ENCODE measurements at regions not wholly inside any gene's neighbourhood (a gene's known extent, or its start where the extent isn't known, plus 50 kb on each side); places are given as distances from the start of the nearest gene placed in this dataset.

GRCh38 chr22:34150023-34150422 lies 229.7 kb upstream of the LARGE1 start:
- H3K9ac ChIP-seq (replicated peaks; ENCODE audit: extremely low read depth, insufficient read depth, low read length), result no peak overlapping the region
- H3K27ac ChIP-seq (ENCODE audit: insufficient read depth, low read depth, low read length), result no peak overlapping the region
- BruUV-seq (replicated peaks), result no TSS peak
- ChIA-PET POLR2A (no interaction called here), CTCF (no interaction called here)
- TF ChIP-seq MAX (IDR thresholded peaks at IDR 0.05; ENCODE audit: insufficient read depth, insufficient read length), result no peak
- no peak for TF ChIP-seq MYC (IDR thresholded peaks at IDR 0.05; ENCODE audit: low read depth, low read length)
- no peak for TF ChIP-seq POLR2A (IDR thresholded peaks at IDR 0.05; ENCODE audit: low read depth, low read length)
- TF ChIP-seq CTCF (IDR thresholded peaks at IDR 0.05; ENCODE audit: extremely low read depth in 1 of 2, insufficient read depth in 1 of 2, low read depth in 1 of 2, low read length in 2 of 2), result no peak
- TF ChIP-seq POLR2AphosphoS5 (IDR thresholded peaks at IDR 0.05; ENCODE audit: insufficient read depth, low read depth, low read length), result no peak
- no peak for TF ChIP-seq GATA2 (IDR thresholded peaks at IDR 0.05; ENCODE audit: insufficient read depth, insufficient read length, low read depth, low read length)
- TF ChIP-seq JUN (IDR thresholded peaks at IDR 0.05; ENCODE audit: borderline replicate concordance, insufficient read depth, insufficient read length, low read depth), result no peak
- TF ChIP-seq EZH2 (IDR thresholded peaks at IDR 0.05; ENCODE audit: borderline replicate concordance, low read depth, low read length, severe bottlenecking), result no peak
- no peak for TF ChIP-seq FOS (IDR thresholded peaks at IDR 0.05; ENCODE audit: borderline replicate concordance, insufficient read depth, low read length)
- no peak overlapping the region for H3K4me2 ChIP-seq (ENCODE audit: insufficient read depth, low read length)
- DNase-seq (ENCODE audit: low read depth, low spot score) (no peak), FAIRE-seq (no peak)
- intact Hi-C loops (cut with micrococcal nuclease), result no loop called here
- dilution Hi-C loops (cut with MboI; ENCODE audit: extremely low pct_ligation_motif_present, low sequenced_read_pairs), result no loop called here
- H3K36me3 ChIP-seq (ENCODE audit: control insufficient read depth in 2 of 2, extremely low read depth in 1 of 2, insufficient read depth in 2 of 2, low read length in 2 of 2), result no peaks in the 10 kb centered on the region
- no peaks in the 10 kb centered on the region for H4K20me1 ChIP-seq (replicated peaks; ENCODE audit: control insufficient read depth, extremely low read depth, insufficient read depth, low read length)
- H3K79me2 ChIP-seq (ENCODE audit: control insufficient read depth, insufficient read depth, low read length), result no peaks in the 10 kb centered on the region
- no peaks in the 10 kb centered on the region for H3K4me1 ChIP-seq (ENCODE audit: control insufficient read depth, extremely low read depth, insufficient read depth, low read length)
- H3K9me3 ChIP-seq (replicated peaks; ENCODE audit: control insufficient read depth, insufficient read depth, low read length), result peaks cover 3% of the 10 kb centered on the region
- no peaks in the 10 kb centered on the region for H3K27me3 ChIP-seq (ENCODE audit: control insufficient read depth in 2 of 2, insufficient read depth in 2 of 2, low read length in 2 of 2)
- H3K9me1 ChIP-seq (replicated peaks; ENCODE audit: control insufficient read depth, extremely low read depth, insufficient read depth, low read length), result no peaks in the 10 kb centered on the region
- no peak overlapping the region for H2AFZ ChIP-seq (ENCODE audit: low read depth, low read length)
- no peak overlapping the region for H3K4me3 ChIP-seq (replicated peaks in 1 of 3; ENCODE audit: insufficient read depth in 1 of 3, low read depth in 1 of 3, low read length in 3 of 3)

All from endothelial cell of umbilical vein (primary cell).